GM13977 (cell line): ENCODE measurements at regions not wholly inside any gene's neighbourhood (a gene's known extent, or its start where the extent isn't known, plus 50 kb on each side); places are given as distances from the start of the nearest gene placed in this dataset.

Experiments
- DNase-seq: peaks from one replicate; pipeline ENCODE4 v3.0.0; 2012; ENCODE audit warnings: low spot score
- CTCF ChIP-seq: IDR thresholded peaks from 2 replicates; pipeline ENCODE4 v1.5.1; 2012; ENCODE audit warnings: mild to moderate bottlenecking, control low read depth; ENCODE audit not compliant: insufficient read depth; ENCODE audit errors: extremely low read depth, missing control alignments
- in situ Hi-C: fragments of 300-500 bp; cut with MboI; formaldehyde crosslinking; loops from one replicate; pipeline ENCODE4 v1.12.0; 2022; ENCODE audit warnings: low sequenced_read_pairs, low pct_unique_long_range_greater_than_20kb, mixed read lengths, inconsistent platforms; ENCODE audit not compliant: unreplicated experiment

- no peak for TF ChIP-seq CTCF
- in situ Hi-C loops: no loop called here
- DNase-seq: no peak
Observed at GRCh38 chr5:125148706-125149105, 402.3 kb upstream of the ZNF608 start.

GRCh38 chr5:125149110-125149509 is 402.7 kb upstream of the ZNF608 start:
- DNase-seq: no peak
- TF ChIP-seq CTCF: no peak
- in situ Hi-C loops: no loop called here

GRCh38 chr5:125149527-125149926 is 403.1 kb upstream of the ZNF608 start:
- DNase-seq: no peak
- in situ Hi-C loops: no loop called here
- TF ChIP-seq CTCF: no peak

- DNase-seq: no peak
- in situ Hi-C loops: no loop called here
- no peak for TF ChIP-seq CTCF
Observed at GRCh38 chr5:125150041-125150669, 403.7 kb upstream of the ZNF608 start.

- in situ Hi-C loops: no loop called here
- DNase-seq: no peak
- no peak for TF ChIP-seq CTCF
Observed at GRCh38 chr5:125151150-125151900, 404.9 kb upstream of the ZNF608 start.

- TF ChIP-seq CTCF: no peak
- DNase-seq: no peak
- in situ Hi-C loops: no loop called here
Observed at GRCh38 chr5:125152044-125152443, 405.6 kb upstream of the ZNF608 start.
